Islet precursor cell (in vitro differentiated cells): ENCODE measurements at regions not wholly inside any gene's neighbourhood (a gene's known extent, or its start where the extent isn't known, plus 50 kb on each side); places are given as distances from the start of the nearest gene placed in this dataset.
"Not testable (repeated sequence)": the region's sequence is repeated elsewhere in the genome, so short reads cannot be mapped to it uniquely, and the experiment has no call there.

Source experiments
- DNase-seq: peaks from one replicate; pipeline ENCODE4 v3.0.0-alpha.2; 2018

GRCh38 chr4:159673221-159673620 is 570.3 kb downstream of the RAPGEF2 start:
- no peak for DNase-seq

- no peak for DNase-seq
Observed at GRCh38 chr4:159674241-159674640, 571.4 kb downstream of the RAPGEF2 start.

- DNase-seq = no peak
Observed at GRCh38 chr4:159677521-159677920, 574.6 kb downstream of the RAPGEF2 start.

- no peak for DNase-seq
Observed at GRCh38 chr4:159682996-159683395, 580.1 kb downstream of the RAPGEF2 start.

- DNase-seq = no peak
Observed at GRCh38 chr4:159684061-159684460, 581.2 kb downstream of the RAPGEF2 start.

GRCh38 chr4:159685340-159686092 is 582.6 kb downstream of the RAPGEF2 start:
- no peak for DNase-seq

GRCh38 chr4:159689526-159689925 is 586.6 kb downstream of the RAPGEF2 start:
- DNase-seq = no peak

GRCh38 chr4:159697322-159698283 is 594.7 kb downstream of the RAPGEF2 start:
- no peak for DNase-seq

GRCh38 chr4:159698336-159698735 is 595.5 kb downstream of the RAPGEF2 start:
- no peak for DNase-seq

GRCh38 chr4:159702200-159702599 is 599.3 kb downstream of the RAPGEF2 start:
- DNase-seq = no peak

- no peak for DNase-seq
Observed at GRCh38 chr4:159705334-159705733, 602.5 kb downstream of the RAPGEF2 start.

- DNase-seq = no peak
Observed at GRCh38 chr4:159706704-159707103, 603.8 kb downstream of the RAPGEF2 start.

- not testable (repeated sequence) for DNase-seq
Observed at GRCh38 chr4:159715180-159715579, 612.3 kb downstream of the RAPGEF2 start.

- no peak for DNase-seq
Observed at GRCh38 chr4:159719531-159719930, 616.7 kb downstream of the RAPGEF2 start.

- DNase-seq = peak; percentile 43
Observed at GRCh38 chr4:159722052-159722451, 619.2 kb downstream of the RAPGEF2 start.

GRCh38 chr4:159722918-159723317 is 620.0 kb downstream of the RAPGEF2 start:
- no peak for DNase-seq

- DNase-seq = no peak
Observed at GRCh38 chr4:159723341-159724048, 620.6 kb downstream of the RAPGEF2 start.

GRCh38 chr4:159725571-159725970 is 622.7 kb downstream of the RAPGEF2 start:
- no peak for DNase-seq

- no peak for DNase-seq
Observed at GRCh38 chr4:159735281-159736207, 632.7 kb downstream of the RAPGEF2 start.

- DNase-seq = no peak
Observed at GRCh38 chr4:159736411-159736810, 633.5 kb downstream of the RAPGEF2 start.

- DNase-seq = no peak
Observed at GRCh38 chr4:159743971-159744370, 641.1 kb downstream of the RAPGEF2 start.

- DNase-seq = no peak
Observed at GRCh38 chr4:159747983-159748382, 645.1 kb downstream of the RAPGEF2 start.
